ENCODE measurements at regions not wholly inside any gene's neighbourhood (a gene's known extent, or its start where the extent isn't known, plus 50 kb on each side); places are given as distances from the start of the nearest gene placed in this dataset.
"Not testable (repeated sequence)": the region's sequence is repeated elsewhere in the genome, so short reads cannot be mapped to it uniquely, and the experiment has no call there.

DNA sequence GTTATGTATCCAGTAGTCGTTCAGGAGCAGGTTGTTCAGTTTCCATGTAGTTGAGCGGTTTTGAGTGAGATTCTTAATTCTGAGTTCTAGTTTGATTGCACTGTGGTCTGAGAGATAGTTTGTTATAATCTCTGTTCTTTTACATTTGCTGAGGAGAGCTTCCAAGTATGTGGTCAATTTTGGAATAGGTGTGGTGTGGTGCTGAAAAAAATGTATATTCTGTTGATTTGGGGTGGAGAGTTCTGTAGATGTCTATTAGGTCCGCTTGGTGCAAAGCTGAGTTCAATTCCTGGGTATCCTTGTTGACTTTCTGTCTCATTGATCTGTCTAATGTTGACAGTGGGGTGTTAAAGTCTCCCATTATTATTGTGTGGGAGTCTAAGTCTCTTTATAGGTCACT is 68.6 kb upstream of the IZUMO1R start:
- not testable (repeated sequence) for H3K36me3 ChIP-seq (ENCODE audit: insufficient read depth, low read length); H3K4me1 ChIP-seq (ENCODE audit: insufficient read depth, low read length); H3K9ac ChIP-seq (ENCODE audit: low read depth, low read length); H3K9me3 ChIP-seq (ENCODE audit: control insufficient read depth, insufficient read depth, low read length)

DNA sequence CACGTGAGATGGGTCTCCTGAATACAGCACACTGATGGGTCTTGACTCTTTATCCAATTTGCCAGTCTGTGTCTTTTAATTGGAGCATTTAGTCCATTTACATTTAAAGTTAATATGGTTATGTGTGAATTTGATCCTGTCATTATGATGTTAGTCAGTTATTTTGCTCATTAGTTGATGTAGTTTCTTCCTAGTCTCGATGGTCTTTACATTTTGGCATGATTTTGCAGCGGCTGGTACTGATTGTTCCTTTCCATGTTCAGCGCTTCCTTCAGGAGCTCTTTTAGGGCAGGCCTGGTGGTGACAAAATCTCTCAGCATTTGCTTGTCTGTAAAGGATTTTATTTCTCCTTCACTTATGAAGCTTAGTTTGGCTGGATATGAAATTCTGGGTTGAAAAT is 68.0 kb upstream of the IZUMO1R start:
- H3K36me3 ChIP-seq (ENCODE audit: insufficient read depth, low read length); H3K9me3 ChIP-seq (ENCODE audit: control insufficient read depth, insufficient read depth, low read length); H3K9ac ChIP-seq (ENCODE audit: low read depth, low read length); H3K4me1 ChIP-seq (ENCODE audit: insufficient read depth, low read length): not testable (repeated sequence)

DNA sequence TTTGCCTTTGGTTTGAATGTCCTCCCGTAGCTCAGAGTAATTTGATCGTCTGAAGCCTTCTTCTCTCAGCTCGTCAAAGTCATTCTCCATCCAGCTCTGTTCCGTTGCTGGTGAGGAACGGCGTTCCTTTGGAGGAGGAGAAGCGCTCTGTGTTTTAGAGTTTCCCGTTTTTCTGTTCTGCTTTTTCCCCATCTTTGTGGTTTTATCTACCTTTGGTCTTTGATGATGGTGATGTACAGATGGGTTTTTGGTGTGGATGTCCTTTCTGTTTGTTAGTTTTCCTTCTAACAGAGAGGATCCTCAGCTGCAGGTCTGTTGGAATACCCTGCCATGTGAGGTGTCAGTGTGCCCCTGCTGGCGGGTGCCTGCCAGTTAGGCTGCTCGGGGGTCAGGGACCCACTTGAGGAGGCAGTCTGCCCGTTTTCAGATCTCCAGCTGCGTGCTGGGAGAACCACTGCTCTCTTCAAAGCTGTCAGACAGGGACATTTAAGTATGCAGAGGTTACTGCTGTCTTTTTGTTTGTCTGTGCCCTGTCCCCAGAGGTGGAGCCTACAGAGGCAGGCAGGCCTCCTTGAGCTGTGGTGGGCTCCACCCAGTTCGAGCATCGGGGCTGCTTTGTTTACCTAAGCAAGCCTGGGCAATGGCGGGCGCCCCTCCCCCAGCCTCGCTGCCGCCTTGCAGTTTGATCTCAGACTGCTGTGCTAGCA is 66.8 kb upstream of the IZUMO1R start:
- not testable (repeated sequence) for H3K36me3 ChIP-seq (ENCODE audit: insufficient read depth, low read length); H3K4me1 ChIP-seq (ENCODE audit: insufficient read depth, low read length); H3K9me3 ChIP-seq (ENCODE audit: control insufficient read depth, insufficient read depth, low read length)
- H3K9ac ChIP-seq (ENCODE audit: low read depth, low read length), result peak overlapping the region; percentile 44

DNA sequence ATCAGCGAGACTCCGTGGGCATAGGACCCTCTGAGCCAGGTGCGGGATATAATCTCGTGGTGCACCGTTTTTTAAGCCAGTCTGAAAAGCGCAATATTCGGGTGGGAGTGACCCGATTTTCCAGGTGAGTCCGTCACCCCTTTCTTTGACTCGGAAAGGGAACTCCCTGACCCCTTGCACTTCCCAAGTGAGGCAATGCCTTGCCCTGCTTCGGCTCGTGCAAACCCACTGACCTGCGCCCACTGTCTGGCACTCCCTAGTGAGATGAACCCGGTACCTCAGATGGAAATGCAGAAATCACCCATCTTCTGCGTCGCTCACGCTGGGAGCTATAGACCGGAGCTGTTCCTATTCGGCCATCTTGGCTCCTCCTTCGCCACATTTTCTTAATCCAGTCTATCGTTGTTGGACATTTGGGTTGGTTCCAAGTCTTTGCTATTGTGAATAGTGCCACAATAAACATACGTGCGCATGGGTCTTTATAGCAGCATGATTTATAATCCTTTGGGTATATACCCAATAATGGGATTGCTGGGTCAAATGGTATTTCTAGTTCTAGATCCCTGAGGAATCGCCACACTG is 66.1 kb upstream of the IZUMO1R start:
- not testable (repeated sequence) for H3K4me1 ChIP-seq (ENCODE audit: insufficient read depth, low read length); H3K36me3 ChIP-seq (ENCODE audit: insufficient read depth, low read length); H3K9me3 ChIP-seq (ENCODE audit: control insufficient read depth, insufficient read depth, low read length)
- peak overlapping the region; percentile 44 for H3K9ac ChIP-seq (ENCODE audit: low read depth, low read length)

DNA sequence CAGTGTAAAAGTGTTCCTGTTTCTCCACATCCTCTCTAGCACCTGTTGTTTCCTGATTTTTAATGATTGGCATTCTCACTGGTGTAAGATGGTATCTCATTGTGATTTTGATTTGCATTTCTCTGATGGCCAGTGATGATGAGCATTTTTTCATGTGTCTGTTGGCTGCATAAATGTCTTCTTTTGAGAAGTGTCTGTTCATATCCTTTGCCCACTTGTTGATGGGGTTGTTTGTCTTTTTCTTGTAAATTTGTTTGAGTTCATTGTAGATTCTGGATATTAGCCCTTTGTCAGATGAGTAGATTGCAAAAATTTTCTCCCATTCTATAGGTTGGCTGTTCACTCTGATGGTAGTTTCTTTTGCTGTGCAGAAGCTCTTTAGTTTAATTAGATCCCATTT is 65.6 kb upstream of the IZUMO1R start:
- not testable (repeated sequence) for H3K4me1 ChIP-seq (ENCODE audit: insufficient read depth, low read length); H3K9me3 ChIP-seq (ENCODE audit: control insufficient read depth, insufficient read depth, low read length); H3K36me3 ChIP-seq (ENCODE audit: insufficient read depth, low read length)
- peak overlapping the region; percentile 44; the same call in 1 of the 2 replicates for H3K9ac ChIP-seq (ENCODE audit: low read depth, low read length)

DNA sequence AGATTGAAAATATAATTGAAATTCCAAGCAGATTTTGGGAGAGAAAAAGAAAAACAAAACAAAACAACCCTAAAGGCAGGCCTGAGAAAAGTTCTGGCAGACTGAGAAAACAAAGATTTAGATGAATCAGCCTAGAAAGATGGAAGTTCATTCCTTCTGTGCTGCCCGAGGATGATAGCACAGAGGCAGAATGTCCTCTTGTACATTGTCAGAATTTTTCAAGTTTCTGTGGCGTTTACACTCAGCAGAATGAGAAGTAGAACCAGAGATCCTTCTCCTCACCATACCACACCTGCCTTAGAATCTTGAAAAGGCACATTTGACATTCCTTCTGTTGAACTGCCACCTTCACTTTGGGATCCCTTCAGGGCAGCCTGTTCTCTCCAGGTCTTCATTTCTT is 62.5 kb upstream of the IZUMO1R start:
- Histone ChIP-seq H3K4me1 (ENCODE audit: insufficient read depth, low read length) (no peaks in the 10 kb centered on the region), H3K9me3 (ENCODE audit: control insufficient read depth, insufficient read depth, low read length) (peaks cover 4% of the 10 kb centered on the region), H3K36me3 (ENCODE audit: insufficient read depth, low read length) (no peaks in the 10 kb centered on the region), H3K9ac (ENCODE audit: low read depth, low read length) (no peak overlapping the region)

DNA sequence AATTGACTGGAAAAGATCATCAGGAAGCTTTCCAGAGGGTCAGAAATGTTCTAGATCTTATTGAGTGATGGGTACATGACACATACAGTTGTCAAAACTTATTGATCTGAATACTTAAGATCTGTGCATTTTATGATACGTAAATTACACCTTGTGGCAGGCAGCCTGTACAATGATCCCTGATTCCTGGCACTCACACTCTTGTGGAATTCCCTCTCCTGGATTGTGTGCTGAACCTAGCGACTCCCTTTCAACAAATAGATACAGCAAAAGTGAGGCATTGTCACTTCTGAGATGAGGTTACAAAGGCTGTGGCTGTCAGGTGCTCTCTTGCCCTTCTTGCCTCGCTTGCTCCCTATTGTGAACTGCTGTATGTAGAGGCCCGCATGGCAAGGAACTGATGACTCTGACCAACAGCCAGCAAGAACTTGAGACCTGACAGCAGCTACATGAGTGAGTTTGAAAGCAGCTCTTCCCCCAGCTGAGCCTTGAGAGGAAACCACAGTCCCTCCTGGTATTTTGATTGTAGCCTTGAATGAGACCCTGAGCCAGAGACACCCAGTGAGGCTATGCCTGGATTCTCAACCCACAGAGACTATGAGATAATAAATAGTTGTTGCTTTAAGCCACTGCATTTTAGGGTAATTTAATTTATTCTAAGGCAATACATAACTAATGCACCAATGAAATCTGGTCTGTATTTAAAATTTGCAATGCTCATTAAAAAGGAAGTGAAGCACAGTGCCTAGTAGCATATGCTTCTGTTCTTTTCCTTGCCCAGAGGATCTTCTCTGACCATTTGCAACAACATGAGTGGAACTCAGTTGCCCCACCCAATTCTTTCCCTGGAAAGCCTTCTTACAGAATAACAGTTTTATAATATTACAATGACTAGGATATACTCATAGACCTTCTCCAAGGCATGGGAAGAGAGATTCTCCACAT is 60.5 kb upstream of the IZUMO1R start:
- Histone ChIP-seq H3K4me1 (ENCODE audit: insufficient read depth, low read length) (no peaks in the 10 kb centered on the region), H3K9ac (ENCODE audit: low read depth, low read length) (no peak overlapping the region), H3K36me3 (ENCODE audit: insufficient read depth, low read length) (no peaks in the 10 kb centered on the region), H3K9me3 (ENCODE audit: control insufficient read depth, insufficient read depth, low read length) (no peaks in the 10 kb centered on the region; the same call in 1 of the 2 replicates)

DNA sequence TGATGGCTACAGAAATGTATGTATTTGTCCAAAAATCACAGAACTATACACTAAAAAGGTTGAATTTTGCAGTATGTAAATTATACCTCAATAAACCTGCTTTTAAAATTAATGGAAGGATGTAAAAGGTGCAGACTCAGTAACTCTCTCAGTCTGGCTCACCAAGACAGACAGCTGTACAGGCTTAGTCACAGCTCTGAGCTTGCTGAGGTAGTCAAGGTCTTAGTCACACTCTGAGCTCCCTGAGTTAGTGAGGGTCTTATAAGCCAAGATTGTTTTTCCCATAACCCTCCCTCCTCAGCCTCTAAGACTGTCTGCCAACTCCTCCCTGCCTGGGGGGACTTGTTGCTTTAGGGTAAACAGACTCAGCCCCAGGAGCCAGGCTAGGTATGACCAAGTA is 59.3 kb upstream of the IZUMO1R start:
- Histone ChIP-seq H3K9me3 (ENCODE audit: control insufficient read depth, insufficient read depth, low read length) (no peaks in the 10 kb centered on the region; the same call in 1 of the 2 replicates), H3K4me1 (ENCODE audit: insufficient read depth, low read length) (no peaks in the 10 kb centered on the region), H3K9ac (ENCODE audit: low read depth, low read length) (no peak overlapping the region), H3K36me3 (ENCODE audit: insufficient read depth, low read length) (no peaks in the 10 kb centered on the region)

DNA sequence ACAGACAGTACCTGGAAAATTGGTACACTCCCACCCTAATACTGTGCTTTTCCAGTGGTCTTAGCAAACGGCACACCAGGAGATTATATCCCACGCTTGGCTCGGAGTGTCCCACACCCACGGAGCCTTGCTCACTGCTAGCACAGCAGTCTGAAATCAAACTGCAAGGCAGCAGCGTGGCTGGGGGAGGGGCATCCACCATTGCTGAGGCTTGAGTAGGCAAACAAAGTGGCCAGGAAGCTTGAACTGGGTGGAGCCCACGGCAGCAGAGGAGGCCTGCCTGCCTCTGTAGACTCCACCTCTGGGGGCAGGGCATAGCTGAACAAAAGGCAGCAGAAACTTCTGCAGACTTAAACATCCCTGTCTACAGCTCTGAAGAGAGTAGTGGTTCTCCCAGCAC is 56.1 kb upstream of the IZUMO1R start:
- H3K9ac ChIP-seq (ENCODE audit: low read depth, low read length); H3K9me3 ChIP-seq (ENCODE audit: control insufficient read depth, insufficient read depth, low read length); H3K4me1 ChIP-seq (ENCODE audit: insufficient read depth, low read length); H3K36me3 ChIP-seq (ENCODE audit: insufficient read depth, low read length): not testable (repeated sequence)

DNA sequence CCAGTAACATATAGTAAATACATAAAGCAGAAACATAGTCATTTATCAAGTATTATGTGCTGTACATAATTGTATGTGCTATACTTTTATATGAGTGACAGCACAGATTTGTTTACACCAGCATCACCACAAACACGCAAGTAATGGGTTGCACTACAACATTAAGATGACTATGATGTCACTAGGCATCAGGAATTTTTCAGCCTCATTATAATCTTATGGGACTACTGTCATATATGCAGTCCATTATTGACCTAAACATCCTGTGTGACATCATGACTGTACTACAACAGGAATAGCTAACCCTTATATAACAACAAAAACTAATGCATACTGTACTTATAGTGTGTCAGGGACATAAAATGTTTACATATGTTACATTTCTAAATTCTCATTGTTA is 50.2 kb upstream of the IZUMO1R start:
- Histone ChIP-seq H3K36me3 (ENCODE audit: insufficient read depth, low read length) (no peaks in the 10 kb centered on the region), H3K9me3 (ENCODE audit: control insufficient read depth, insufficient read depth, low read length) (no peaks in the 10 kb centered on the region), H3K4me1 (ENCODE audit: insufficient read depth, low read length) (no peaks in the 10 kb centered on the region), H3K9ac (ENCODE audit: low read depth, low read length) (no peak overlapping the region)

All from ES-I3 (cell line).